HCT116 (cell line): ENCODE measurements at regions not wholly inside any gene's neighbourhood (a gene's known extent, or its start where the extent isn't known, plus 50 kb on each side); places are given as distances from the start of the nearest gene placed in this dataset.

Source experiments
- ATAC-seq: fragments of 200-7000 bp; cut with Tn5 transposase; 2 replicates; pipeline ENCODE4 v1.9.1; 2020; ENCODE audit warnings: mild to moderate bottlenecking, moderate library complexity
- BruUV-seq: library from RNA; stranded (reverse); fragments of 400-500 nt; replicated peaks from 2 replicates; lab custom pipeline; 2021; lab: Mats Ljungman, UMichigan
- CTCF ChIA-PET: fragments of 300-600 bp; sonication (Branson Sonifier 250); formaldehyde crosslinking; loops from one replicate; lab custom pipeline; 2021; ENCODE audit warnings: antibody characterized with exemption; lab: Charles Lee
- POLR2A ChIA-PET: fragments of 300-600, 350-600 bp; sonication (Branson Sonifier 250); formaldehyde crosslinking; loops from one replicate; lab custom pipeline; 2021; ENCODE audit warnings: antibody characterized with exemption; lab: Charles Lee
- RAD21 ChIA-PET, 2 experiments: fragments of 300-600 bp; sonication (Branson Sonifier 250); formaldehyde crosslinking; loops; one replicate each; lab custom pipeline; 2023; ENCODE audit warnings: low total read pairs in 2 of 2; ENCODE audit not compliant: uncharacterized antibody in 2 of 2, unreplicated experiment in 2 of 2, low non-redundant PET in 1 of 2; lab: Charles Lee
- DNase-seq: peaks from one replicate; pipeline ENCODE4 v3.0.0-alpha.2; 2010; ENCODE audit warnings: low read depth, low spot score
- H2AFZ ChIP-seq: fragments of 200-600 bp; shearing (Covaris generic), sonication (generic); 2 replicates; pipeline ENCODE4 v1.6.1; 2017; ENCODE audit warnings: low read depth, mixed run types, mixed read lengths, antibody characterized with exemption, low read length; ENCODE audit not compliant: poor library complexity, severe bottlenecking
- H3K27ac ChIP-seq: 2 replicates; pipeline ENCODE4 v1.5.1; 2012; ENCODE audit warnings: low read depth, low read length
- H3K27me3 ChIP-seq: fragments of 200-600 bp; sonication (generic); 2 replicates; pipeline ENCODE4 v1.6.1; 2016; ENCODE audit warnings: mixed run types, low read length, mixed read lengths; ENCODE audit not compliant: insufficient read depth
- H3K36me3 ChIP-seq, 2 experiments: fragments of 200-500 bp in 1 of 2; fragments of 200-600 bp in 1 of 2; sonication (Bioruptor generic) in 1 of 2; sonication (generic) in 1 of 2; 2 replicates each; pipeline versions ENCODE4 v1.5.1 to v1.6.1; 2014 to 2016; ENCODE audit warnings: low read length in 2 of 2, inconsistent platforms in 1 of 2, mixed read lengths in 1 of 2, mixed run types in 1 of 2; ENCODE audit not compliant: insufficient read depth in 2 of 2, control insufficient read depth in 1 of 2
- H3K4me1 ChIP-seq, 2 experiments: fragments of 200-600 bp in 1 of 2; sonication (generic) in 1 of 2; 2 replicates each; pipeline versions ENCODE4 v1.5.1 to v1.6.1; 2012 to 2017; ENCODE audit warnings: low read length in 2 of 2, inconsistent platforms in 1 of 2, mild to moderate bottlenecking in 1 of 2, mixed read lengths in 1 of 2, mixed run types in 1 of 2, moderate library complexity in 1 of 2; ENCODE audit not compliant: insufficient read depth in 2 of 2, control insufficient read depth in 1 of 2
- H3K4me2 ChIP-seq: fragments of 200-600 bp; sonication (generic); 2 replicates; pipeline ENCODE4 v1.6.1; 2017; ENCODE audit warnings: mixed run types, low read length, mixed read lengths
- H3K4me3 ChIP-seq, 2 experiments: fragments of 200-600 bp in 1 of 2; sonication (generic) in 1 of 2; replicated peaks in 1 of 2; 2 replicates each; pipeline ENCODE4 v1.5.1; 2011 to 2016; ENCODE audit warnings: low read length in 2 of 2, control low read depth in 1 of 2, low read depth in 1 of 2, mild to moderate bottlenecking in 1 of 2, mixed read lengths in 1 of 2, mixed run types in 1 of 2
- H3K79me2 ChIP-seq: fragments of 200-600 bp; sonication (generic); 2 replicates; pipeline ENCODE4 v1.6.1; 2017; ENCODE audit warnings: mild to moderate bottlenecking, mixed run types, low read length, moderate library complexity, mixed read lengths; ENCODE audit not compliant: insufficient read depth
- H3K9ac ChIP-seq: fragments of 200-600 bp; sonication (generic); 2 replicates; pipeline ENCODE4 v1.6.1; 2016; ENCODE audit warnings: low read length, mixed read lengths
- H3K9me2 ChIP-seq: fragments of 200-600 bp; sonication (generic), shearing (Covaris generic); 2 replicates; pipeline ENCODE4 v1.6.1; 2017; ENCODE audit warnings: mixed run types, mild to moderate bottlenecking, moderate library complexity; ENCODE audit not compliant: insufficient read depth
- H3K9me3 ChIP-seq, 2 experiments: fragments of 200-500 bp in 1 of 2; fragments of 200-600 bp in 1 of 2; sonication (Bioruptor generic) in 1 of 2; sonication (generic) in 1 of 2; 2 replicates each; pipeline ENCODE4 v1.6.1; 2014 to 2017; ENCODE audit warnings: low read length in 2 of 2, mixed read lengths in 2 of 2, inconsistent platforms in 1 of 2, low read depth in 1 of 2, mild to moderate bottlenecking in 1 of 2, mixed run types in 1 of 2, moderate library complexity in 1 of 2; ENCODE audit not compliant: control insufficient read depth in 1 of 2, insufficient read depth in 1 of 2
- H4K20me1 ChIP-seq: fragments of 200-600 bp; sonication (generic), shearing (Covaris generic); 2 replicates; pipeline ENCODE4 v1.6.1; 2017; ENCODE audit warnings: mixed run types, mild to moderate bottlenecking, moderate library complexity; ENCODE audit not compliant: insufficient read depth
- ATF3 ChIP-seq: IDR thresholded peaks from 2 replicates; pipeline ENCODE4 v1.6.1; 2012
- CEBPB ChIP-seq: IDR thresholded peaks from 2 replicates; pipeline ENCODE4 v1.6.1; 2012; ENCODE audit warnings: low read depth
- CTCF ChIP-seq, 3 experiments: fragments of 200-600 bp in 1 of 3; sonication (generic) in 1 of 3; IDR thresholded peaks in 2 of 3; conservative IDR thresholded peaks in 1 of 3; 2 replicates each; pipeline ENCODE4 v1.5.1; 2012 to 2017; ENCODE audit warnings: low read depth in 2 of 3, low read length in 2 of 3, antibody characterized with exemption in 1 of 3, borderline replicate concordance in 1 of 3, control low read depth in 1 of 3, mild to moderate bottlenecking in 1 of 3, mixed read lengths in 1 of 3, mixed run types in 1 of 3, moderate library complexity in 1 of 3; ENCODE audit not compliant: insufficient read depth in 1 of 3
- EZH2 ChIP-seq: fragments of 200-600 bp; sonication (generic); IDR thresholded peaks from 2 replicates; pipeline ENCODE4 v1.6.1; 2017; ENCODE audit warnings: antibody characterized with exemption, mixed run types
- EZH2phosphoT487 ChIP-seq: fragments of 200-600 bp; IDR thresholded peaks from 2 replicates; pipeline ENCODE4 v1.6.1; 2018; ENCODE audit warnings: antibody characterized with exemption, borderline replicate concordance
- JUND ChIP-seq: IDR thresholded peaks from 2 replicates; pipeline ENCODE4 v1.6.1; 2012
- RAD21 ChIP-seq: IDR thresholded peaks from 2 replicates; pipeline ENCODE4 v1.6.1; 2012; ENCODE audit warnings: low read depth, mild to moderate bottlenecking
- SRF ChIP-seq: IDR thresholded peaks from 2 replicates; pipeline ENCODE4 v1.6.1; 2012; ENCODE audit warnings: low read depth
- ZBTB33 ChIP-seq: IDR thresholded peaks from 2 replicates; pipeline ENCODE4 v1.6.1; 2011; ENCODE audit warnings: mild to moderate bottlenecking, low read length, moderate library complexity; ENCODE audit not compliant: insufficient replicate concordance; ENCODE audit errors: extremely low read depth
- intact Hi-C: fragments of 100-400 bp; cut with micrococcal nuclease; formaldehyde crosslinking; loops from 2 replicates; pipeline ENCODE4 v1.10.0; 2022

- Histone ChIP-seq H3K4me1 (no peaks in the 10 kb centered on the region), H3K9me2 (no peaks in the 10 kb centered on the region), H3K27me3 (peaks cover 40% of the 10 kb centered on the region), H3K36me3 (no peaks in the 10 kb centered on the region), H3K4me2 (no peak overlapping the region), H4K20me1 (no peaks in the 10 kb centered on the region), H2AFZ (no peak overlapping the region), H3K9ac (no peak overlapping the region), H3K79me2 (no peaks in the 10 kb centered on the region), H3K4me3 (no peak overlapping the region), H3K9me3 (no peaks in the 10 kb centered on the region), H3K27ac (no peak overlapping the region)
- RAD21 ChIA-PET = no interaction called here
- no TSS peak for BruUV-seq
- no peak for TF ChIP-seq RAD21
- POLR2A ChIA-PET = no interaction called here
- no peak for ATAC-seq
- CTCF ChIA-PET = no interaction called here
- no peak for DNase-seq
- intact Hi-C loops = no loop called here
Measured at GRCh38 chr2:217023611-217024010, 163.7 kb upstream of the TNP1 start.

- Histone ChIP-seq H3K9me2 (no peaks in the 10 kb centered on the region), H3K4me1 (no peaks in the 10 kb centered on the region), H4K20me1 (no peaks in the 10 kb centered on the region), H3K27me3 (peaks cover 63% of the 10 kb centered on the region), H2AFZ (no peak overlapping the region), H3K9me3 (no peaks in the 10 kb centered on the region), H3K4me2 (no peak overlapping the region), H3K9ac (no peak overlapping the region), H3K79me2 (no peaks in the 10 kb centered on the region), H3K36me3 (no peaks in the 10 kb centered on the region), H3K27ac (no peak overlapping the region), H3K4me3 (no peak overlapping the region)
- CTCF ChIA-PET = no interaction called here
- ATAC-seq (no peak), DNase-seq (no peak)
- RAD21 ChIA-PET = no interaction called here
- TF ChIP-seq CEBPB (no peak), EZH2phosphoT487 (no peak), EZH2 (no peak), ZBTB33 (no peak), CTCF (IDR thresholded peaks at IDR 0.05 in 2 of 3, conservative IDR thresholded peaks at IDR 0.05 in 1 of 3; ENCODE audit: borderline replicate concordance in 1 of 3, insufficient read depth in 1 of 3, low read depth in 2 of 3, low read length in 2 of 3) (no peak), SRF (no peak), ATF3 (no peak), JUND (no peak)
- BruUV-seq = no TSS peak
- POLR2A ChIA-PET = no interaction called here
- intact Hi-C loops = no loop called here
Measured at GRCh38 chr2:217017456-217018252, 157.8 kb upstream of the TNP1 start.
